ENCODE measurements at regions not wholly inside any gene's neighbourhood (a gene's known extent, or its start where the extent isn't known, plus 50 kb on each side); places are given as distances from the start of the nearest gene placed in this dataset.

GRCh38 chr15:85329561-85330422, 50.6 kb upstream of the AKAP13 start:
- no peaks in the 10 kb centered on the region for H3K9me3 ChIP-seq
- no peaks in the 10 kb centered on the region for H3K27me3 ChIP-seq
- TF ChIP-seq POLR2A (IDR thresholded peaks at IDR 0.05; ENCODE audit: low read depth) = no peak
- no peak for TF ChIP-seq EP300 (IDR thresholded peaks at IDR 0.05)
- TF ChIP-seq, protein P1, sequence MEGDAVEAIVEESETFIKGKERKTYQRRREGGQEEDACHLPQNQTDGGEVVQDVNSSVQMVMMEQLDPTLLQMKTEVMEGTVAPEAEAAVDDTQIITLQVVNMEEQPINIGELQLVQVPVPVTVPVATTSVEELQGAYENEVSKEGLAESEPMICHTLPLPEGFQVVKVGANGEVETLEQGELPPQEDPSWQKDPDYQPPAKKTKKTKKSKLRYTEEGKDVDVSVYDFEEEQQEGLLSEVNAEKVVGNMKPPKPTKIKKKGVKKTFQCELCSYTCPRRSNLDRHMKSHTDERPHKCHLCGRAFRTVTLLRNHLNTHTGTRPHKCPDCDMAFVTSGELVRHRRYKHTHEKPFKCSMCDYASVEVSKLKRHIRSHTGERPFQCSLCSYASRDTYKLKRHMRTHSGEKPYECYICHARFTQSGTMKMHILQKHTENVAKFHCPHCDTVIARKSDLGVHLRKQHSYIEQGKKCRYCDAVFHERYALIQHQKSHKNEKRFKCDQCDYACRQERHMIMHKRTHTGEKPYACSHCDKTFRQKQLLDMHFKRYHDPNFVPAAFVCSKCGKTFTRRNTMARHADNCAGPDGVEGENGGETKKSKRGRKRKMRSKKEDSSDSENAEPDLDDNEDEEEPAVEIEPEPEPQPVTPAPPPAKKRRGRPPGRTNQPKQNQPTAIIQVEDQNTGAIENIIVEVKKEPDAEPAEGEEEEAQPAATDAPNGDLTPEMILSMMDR (IDR thresholded peaks at IDR 0.05) = no peak
- no peak for TF ChIP-seq POLR2AphosphoS5 (IDR thresholded peaks at IDR 0.05)
- H3K27ac ChIP-seq (replicated peaks in 1 of 4) = peak overlapping the region; percentile 90 to 93 (median 90)
- DNase-seq (ENCODE audit: extremely low spot score) = peak; percentile 90
- H3K4me3 ChIP-seq = peak overlapping the region; percentile 41 to 60 (median 52)
- intact Hi-C loops (cut with DNase I) = loop anchor here (5.0 to 10.0 kb wide), 4 partner anchors 53 to 395 kb away; partner anchors contain the start of gene AKAP13
- WGBS = 22% methylated on average over 19 of the region's 19 CpGs
- H3K4me1 ChIP-seq = peaks cover 26 to 47% (median 32%) of the 10 kb centered on the region in 4 donors
- H3K36me3 ChIP-seq = no peaks in the 10 kb centered on the region

Small RNA genes in the stretch of these regions (small RNA-seq; reads per million reads assigned to genes)
- gene RN7SL428P = 0 reads per million in 3 donors
